Nephron (organoid): ENCODE measurements at regions not wholly inside any gene's neighbourhood (a gene's known extent, or its start where the extent isn't known, plus 50 kb on each side); places are given as distances from the start of the nearest gene placed in this dataset.

Experiments used
- H3K27ac Mint-ChIP-seq, 3 experiments: 2 replicates each; pipeline ENCODE4 v1.8.0; 2020; ENCODE audit warnings: mixed read lengths in 3 of 3, mild to moderate bottlenecking in 2 of 3, moderate library complexity in 1 of 3
- H3K27me3 Mint-ChIP-seq: 2 replicates; pipeline ENCODE4 v1.8.0; 2021; ENCODE audit warnings: low read depth, mild to moderate bottlenecking, moderate library complexity, mixed read lengths
- H3K36me3 Mint-ChIP-seq: 2 replicates; pipeline ENCODE4 v1.8.0; 2020; ENCODE audit warnings: low read depth, mixed read lengths
- H3K4me1 Mint-ChIP-seq: 2 replicates; pipeline ENCODE4 v1.8.0; 2020; ENCODE audit warnings: mixed read lengths
- H3K4me3 Mint-ChIP-seq, 3 experiments: 2 replicates each; pipeline ENCODE4 v1.8.0; 2020; ENCODE audit warnings: mild to moderate bottlenecking in 3 of 3, mixed read lengths in 3 of 3, moderate library complexity in 2 of 3
- H3K9me3 Mint-ChIP-seq: 2 replicates; pipeline ENCODE4 v1.8.0; 2020; ENCODE audit warnings: mixed read lengths
- CTCF ChIP-seq, 3 experiments: fragments of 200-600 bp; sonication (generic); IDR thresholded peaks; one replicate each; pipeline ENCODE4 v1.5.0; 2021; ENCODE audit warnings: antibody characterized with exemption in 3 of 3; ENCODE audit not compliant: unreplicated experiment in 3 of 3

GRCh38 chr7:68461430-68461829 is 1136.8 kb upstream of the AUTS2 start:
- Mint-ChIP-seq H3K36me3 (peaks cover 5% of the 10 kb centered on the region), H3K27me3 (peaks cover 30% of the 10 kb centered on the region), H3K9me3 (peaks cover 9% of the 10 kb centered on the region), H3K27ac (no peak overlapping the region), H3K4me3 (no peak overlapping the region), H3K4me1 (no peaks in the 10 kb centered on the region)
- TF ChIP-seq CTCF (IDR thresholded peaks at IDR 0.05; ENCODE audit: unreplicated experiment in 3 of 3), result no peak

GRCh38 chr7:68470836-68471435 is 1127.3 kb upstream of the AUTS2 start:
- no peaks in the 10 kb centered on the region for H3K9me3 Mint-ChIP-seq
- H3K4me1 Mint-ChIP-seq, result peaks cover 6% of the 10 kb centered on the region
- no peak overlapping the region for H3K27ac Mint-ChIP-seq
- H3K36me3 Mint-ChIP-seq, result no peaks in the 10 kb centered on the region
- H3K27me3 Mint-ChIP-seq, result peaks cover 72% of the 10 kb centered on the region
- TF ChIP-seq CTCF (IDR thresholded peaks at IDR 0.05; ENCODE audit: unreplicated experiment in 3 of 3), result no peak
- H3K4me3 Mint-ChIP-seq, result no peak overlapping the region

GRCh38 chr7:68472688-68473087 is 1125.6 kb upstream of the AUTS2 start:
- Mint-ChIP-seq H3K9me3 (no peaks in the 10 kb centered on the region), H3K36me3 (no peaks in the 10 kb centered on the region), H3K4me1 (peaks cover 6% of the 10 kb centered on the region), H3K27me3 (peaks cover 83% of the 10 kb centered on the region), H3K4me3 (no peak overlapping the region), H3K27ac (no peak overlapping the region)
- no peak for TF ChIP-seq CTCF (IDR thresholded peaks at IDR 0.05; ENCODE audit: unreplicated experiment in 3 of 3)

GRCh38 chr7:68474661-68475216 is 1123.5 kb upstream of the AUTS2 start:
- Mint-ChIP-seq H3K27me3 (peaks cover 71% of the 10 kb centered on the region), H3K36me3 (no peaks in the 10 kb centered on the region), H3K4me1 (peaks cover 6% of the 10 kb centered on the region), H3K4me3 (no peak overlapping the region), H3K27ac (no peak overlapping the region), H3K9me3 (no peaks in the 10 kb centered on the region)
- no peak for TF ChIP-seq CTCF (IDR thresholded peaks at IDR 0.05; ENCODE audit: unreplicated experiment in 3 of 3)

GRCh38 chr7:68476966-68477365 is 1121.3 kb upstream of the AUTS2 start:
- Mint-ChIP-seq H3K4me1 (peaks cover 6% of the 10 kb centered on the region), H3K4me3 (no peak overlapping the region), H3K27ac (no peak overlapping the region), H3K27me3 (peaks cover 61% of the 10 kb centered on the region), H3K9me3 (no peaks in the 10 kb centered on the region), H3K36me3 (no peaks in the 10 kb centered on the region)
- no peak for TF ChIP-seq CTCF (IDR thresholded peaks at IDR 0.05; ENCODE audit: unreplicated experiment in 3 of 3)

- Mint-ChIP-seq H3K4me3 (no peak overlapping the region), H3K27ac (no peak overlapping the region), H3K36me3 (no peaks in the 10 kb centered on the region), H3K9me3 (peaks cover 8% of the 10 kb centered on the region), H3K27me3 (peaks cover 55% of the 10 kb centered on the region), H3K4me1 (peaks cover 6% of the 10 kb centered on the region)
- no peak for TF ChIP-seq CTCF (IDR thresholded peaks at IDR 0.05; ENCODE audit: unreplicated experiment in 3 of 3)
Measured at GRCh38 chr7:68478326-68478725, 1119.9 kb upstream of the AUTS2 start.
